ENCODE measurements at regions not wholly inside any gene's neighbourhood (a gene's known extent, or its start where the extent isn't known, plus 50 kb on each side); places are given as distances from the start of the nearest gene placed in this dataset.

GRCh38 chr22:48945621-48946458 lies 881.8 kb downstream of the BRD1 start:
- ATAC-seq (no peak), DNase-seq (ENCODE audit: low spot score) (no peak)
- Histone ChIP-seq H3K4me3 (no peak overlapping the region), H2AFZ (no peak overlapping the region), H3K27me3 (ENCODE audit: insufficient read depth) (no peaks in the 10 kb centered on the region), H3K27ac (ENCODE audit: low read depth) (no peak overlapping the region), H3F3A (replicated peaks; ENCODE audit: low read depth) (no peaks in the 10 kb centered on the region), H3K79me2 (replicated peaks; ENCODE audit: insufficient read depth) (no peaks in the 10 kb centered on the region), H4K20me1 (replicated peaks; ENCODE audit: insufficient read depth) (no peaks in the 10 kb centered on the region), H3K36me3 (ENCODE audit: insufficient read depth) (no peaks in the 10 kb centered on the region), H3K4me2 (no peak overlapping the region), H3K4me1 (ENCODE audit: insufficient read depth) (no peaks in the 10 kb centered on the region), H3K9me2 (ENCODE audit: insufficient read depth) (no peaks in the 10 kb centered on the region)
- no peaks in the 10 kb centered on the region for H3K36me3 Mint-ChIP-seq (ENCODE audit: low read depth)
- H3K27ac Mint-ChIP-seq = no peak overlapping the region
- H3K4me3 Mint-ChIP-seq = no peak overlapping the region
- H3K27me3 Mint-ChIP-seq (ENCODE audit: insufficient read depth, low read depth, poor library complexity) = peaks cover 9% of the 10 kb centered on the region
- H3K4me1 Mint-ChIP-seq = 0 out of 3 replicates have a peak, but pooled peaks cover 5% of the 10 kb centered on the region
- TF ChIP-seq CTCF (conservative IDR thresholded peaks at IDR 0.05; ENCODE audit: low read depth in 2 of 2) (no peak), ZNF331 (CRISPR knock-in tag; IDR thresholded peaks at IDR 0.05; ENCODE audit: low read depth) (no peak), ZNF114 (CRISPR knock-in tag; IDR thresholded peaks at IDR 0.05) (no peak), REST (IDR thresholded peaks at IDR 0.05; ENCODE audit: unreplicated experiment) (no peak), POLR2AphosphoS5 (IDR thresholded peaks at IDR 0.05; ENCODE audit: low read depth) (no peak)
- H3K9me3 Mint-ChIP-seq = no peaks in the 10 kb centered on the region; the same call in 2 of the 3 replicates

- DNase-seq (ENCODE audit: low spot score) (no peak), ATAC-seq (no peak)
- no peak overlapping the region for H2AFZ ChIP-seq
- H3K4me2 ChIP-seq = no peak overlapping the region
- no peak overlapping the region for H3K27ac ChIP-seq (ENCODE audit: low read depth)
- Mint-ChIP-seq H3K36me3 (ENCODE audit: low read depth) (no peaks in the 10 kb centered on the region), H3K4me1 (no peaks in the 10 kb centered on the region), H3K27ac (no peak overlapping the region), H3K9me3 (no peaks in the 10 kb centered on the region; the same call in 2 of the 3 replicates), H3K4me3 (no peak overlapping the region), H3K27me3 (ENCODE audit: insufficient read depth, low read depth, poor library complexity) (peaks cover 9% of the 10 kb centered on the region)
- H3F3A ChIP-seq (replicated peaks; ENCODE audit: low read depth) = no peaks in the 10 kb centered on the region
- no peaks in the 10 kb centered on the region for H3K4me1 ChIP-seq (ENCODE audit: insufficient read depth)
- no peaks in the 10 kb centered on the region for H3K36me3 ChIP-seq (ENCODE audit: insufficient read depth)
- H3K79me2 ChIP-seq (replicated peaks; ENCODE audit: insufficient read depth) = no peaks in the 10 kb centered on the region
- no peaks in the 10 kb centered on the region for H3K27me3 ChIP-seq (ENCODE audit: insufficient read depth)
- no peak overlapping the region for H3K4me3 ChIP-seq
- H4K20me1 ChIP-seq (replicated peaks; ENCODE audit: insufficient read depth) = no peaks in the 10 kb centered on the region
- no peaks in the 10 kb centered on the region for H3K9me2 ChIP-seq (ENCODE audit: insufficient read depth)
- TF ChIP-seq CTCF (conservative IDR thresholded peaks at IDR 0.05; ENCODE audit: low read depth in 2 of 2) (no peak), STAT1 (IDR thresholded peaks at IDR 0.05; ENCODE audit: unreplicated experiment) (no peak), EZH2 (IDR thresholded peaks at IDR 0.05; ENCODE audit: low read depth, unreplicated experiment) (no peak)
Measured at GRCh38 chr22:48944751-48945620, 882.7 kb downstream of the BRD1 start.

Data from GM23338 (cell line).